CD8-positive, alpha-beta memory T cell (primary cell): ENCODE measurements at regions not wholly inside any gene's neighbourhood (a gene's known extent, or its start where the extent isn't known, plus 50 kb on each side); places are given as distances from the start of the nearest gene placed in this dataset.

Source experiments
- CTCF ChIA-PET: fragments of 350-600 bp; sonication (Branson Sonifier 250); formaldehyde crosslinking; loops from one replicate; lab custom pipeline; 2021; ENCODE audit warnings: antibody characterized with exemption; lab: Charles Lee
- POLR2A ChIA-PET: fragments of 350-600 bp; sonication (Branson Sonifier 250); formaldehyde crosslinking; loops from one replicate; lab custom pipeline; 2021; ENCODE audit warnings: antibody characterized with exemption; lab: Charles Lee
- DNase-seq, 5 donors: peaks; one replicate each; pipeline versions ENCODE4 v3.0.0 to v3.0.0-alpha.2; 2020 to 2022; ENCODE audit warnings: mixed read lengths in 1 of 5
- H3K27ac ChIP-seq: one replicate; pipeline ENCODE4 v1.7.0; 2013; ENCODE audit warnings: low read depth, mild to moderate bottlenecking, low read length, moderate library complexity
- H3K27me3 ChIP-seq: 2 replicates; pipeline ENCODE4 v1.7.0; 2013; ENCODE audit warnings: low read length, mild to moderate bottlenecking; ENCODE audit not compliant: insufficient read depth, poor library complexity, severe bottlenecking
- H3K36me3 ChIP-seq: 2 replicates; pipeline ENCODE4 v1.7.0; 2013; ENCODE audit warnings: mild to moderate bottlenecking, low read length, moderate library complexity; ENCODE audit not compliant: insufficient read depth
- H3K4me1 ChIP-seq: 2 replicates; pipeline ENCODE4 v1.7.0; 2013; ENCODE audit warnings: mild to moderate bottlenecking, low read length, moderate library complexity; ENCODE audit not compliant: insufficient read depth
- H3K4me3 ChIP-seq: 2 replicates; pipeline ENCODE4 v1.7.0; 2013; ENCODE audit warnings: mild to moderate bottlenecking, low read length
- H3K9me3 ChIP-seq: 2 replicates; pipeline ENCODE4 v1.7.0; 2013; ENCODE audit warnings: mild to moderate bottlenecking, low read length
- H3K27ac Mint-ChIP-seq, 8 donors: one replicate each; pipeline ENCODE4 v1.8.0; 2020 to 2021; ENCODE audit warnings: mixed read lengths in 8 of 8, mild to moderate bottlenecking in 6 of 8, inconsistent platforms in 3 of 8, moderate library complexity in 3 of 8
- H3K27me3 Mint-ChIP-seq, 2 donors: one replicate each; pipeline ENCODE4 v1.8.0; 2020 to 2021; ENCODE audit warnings: mixed read lengths in 2 of 2, mild to moderate bottlenecking in 1 of 2, moderate library complexity in 1 of 2
- H3K36me3 Mint-ChIP-seq, 3 donors: one replicate each; pipeline ENCODE4 v1.8.0; 2020 to 2021; ENCODE audit warnings: mixed read lengths in 3 of 3, inconsistent platforms in 1 of 3, mild to moderate bottlenecking in 1 of 3
- H3K4me1 Mint-ChIP-seq, 3 donors: one replicate each; pipeline ENCODE4 v1.8.0; 2020 to 2021; ENCODE audit warnings: mixed read lengths in 3 of 3, inconsistent platforms in 1 of 3, mild to moderate bottlenecking in 1 of 3
- H3K4me3 Mint-ChIP-seq, 7 donors: one replicate each; pipeline ENCODE4 v1.8.0; 2020 to 2021; ENCODE audit warnings: mixed read lengths in 7 of 7, mild to moderate bottlenecking in 6 of 7, moderate library complexity in 4 of 7, inconsistent platforms in 2 of 7
- H3K9me3 Mint-ChIP-seq, 5 donors: one replicate each; pipeline ENCODE4 v1.8.0; 2020 to 2022; ENCODE audit warnings: mixed read lengths in 5 of 5, mild to moderate bottlenecking in 3 of 5, moderate library complexity in 2 of 5, inconsistent platforms in 1 of 5

- Mint-ChIP-seq H3K4me3 (no peak overlapping the region), H3K9me3 (peaks cover 0 to 3% (median 0%) of the 10 kb centered on the region in 5 donors), H3K27me3 (peaks cover 13 to 47% of the 10 kb centered on the region in 2 donors), H3K36me3 (peaks cover 0 to 4% (median 0%) of the 10 kb centered on the region in 3 donors), H3K27ac (no peak overlapping the region), H3K4me1 (no peaks in the 10 kb centered on the region)
- Histone ChIP-seq H3K4me1 (no peaks in the 10 kb centered on the region), H3K27me3 (peaks cover 6% of the 10 kb centered on the region), H3K36me3 (no peaks in the 10 kb centered on the region), H3K9me3 (no peaks in the 10 kb centered on the region), H3K4me3 (no peak overlapping the region), H3K27ac (no peak overlapping the region)
- POLR2A ChIA-PET, result no interaction called here
- DNase-seq, result no peak
- CTCF ChIA-PET, result no interaction called here
Observed at GRCh38 chr6:1145768-1146218, 166.1 kb upstream of the FOXQ1 start.

GRCh38 chr6:1144842-1145767 lies 166.8 kb upstream of the FOXQ1 start:
- H3K4me3 ChIP-seq, result no peak overlapping the region
- H3K4me3 Mint-ChIP-seq, result no peak overlapping the region
- no peaks in the 10 kb centered on the region for H3K9me3 ChIP-seq
- no peak overlapping the region for H3K27ac ChIP-seq
- H3K36me3 ChIP-seq, result no peaks in the 10 kb centered on the region
- ChIA-PET CTCF (no interaction called here), POLR2A (no interaction called here)
- H3K27me3 ChIP-seq, result peaks cover 6% of the 10 kb centered on the region
- H3K27me3 Mint-ChIP-seq, result peaks cover 13 to 40% of the 10 kb centered on the region in 2 donors
- H3K4me1 Mint-ChIP-seq, result no peaks in the 10 kb centered on the region
- DNase-seq, result no peak
- no peak overlapping the region for H3K27ac Mint-ChIP-seq
- peaks cover 0 to 3% (median 0%) of the 10 kb centered on the region in 5 donors for H3K9me3 Mint-ChIP-seq
- no peaks in the 10 kb centered on the region for H3K4me1 ChIP-seq
- peaks cover 0 to 4% (median 0%) of the 10 kb centered on the region in 3 donors for H3K36me3 Mint-ChIP-seq

DNA sequence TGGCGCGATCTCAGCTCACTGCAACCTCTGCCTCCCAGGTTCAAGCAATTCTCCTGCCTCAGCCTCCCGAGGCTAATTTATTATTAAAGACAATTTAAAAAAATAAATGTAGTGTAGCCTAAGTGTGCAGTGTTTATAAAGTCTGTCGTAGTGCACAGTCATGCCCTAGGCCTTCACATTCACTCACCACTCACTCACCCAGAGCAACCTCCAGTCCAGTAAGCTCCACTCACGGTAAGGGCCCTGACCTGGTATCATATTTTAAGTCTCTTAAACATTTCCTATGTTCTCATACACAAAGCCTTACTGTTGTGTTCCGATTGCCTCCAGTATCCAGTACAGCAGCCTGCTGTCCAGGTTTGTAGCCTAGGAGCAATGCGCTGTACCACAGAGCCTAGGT lies 168.2 kb upstream of the FOXQ1 start:
- H3K27me3 Mint-ChIP-seq, result peaks cover 13 to 33% of the 10 kb centered on the region in 2 donors
- Histone ChIP-seq H3K27ac (no peak overlapping the region), H3K36me3 (no peaks in the 10 kb centered on the region), H3K4me1 (no peaks in the 10 kb centered on the region), H3K27me3 (no peaks in the 10 kb centered on the region), H3K4me3 (no peak overlapping the region), H3K9me3 (no peaks in the 10 kb centered on the region)
- peaks cover 0 to 7% (median 4%) of the 10 kb centered on the region in 5 donors for H3K9me3 Mint-ChIP-seq
- CTCF ChIA-PET, result no interaction called here
- H3K36me3 Mint-ChIP-seq, result peaks cover 0 to 4% (median 0%) of the 10 kb centered on the region in 3 donors
- H3K4me1 Mint-ChIP-seq, result no peaks in the 10 kb centered on the region
- H3K4me3 Mint-ChIP-seq, result no peak overlapping the region
- POLR2A ChIA-PET, result no interaction called here
- no peak for DNase-seq
- no peak overlapping the region for H3K27ac Mint-ChIP-seq

DNA sequence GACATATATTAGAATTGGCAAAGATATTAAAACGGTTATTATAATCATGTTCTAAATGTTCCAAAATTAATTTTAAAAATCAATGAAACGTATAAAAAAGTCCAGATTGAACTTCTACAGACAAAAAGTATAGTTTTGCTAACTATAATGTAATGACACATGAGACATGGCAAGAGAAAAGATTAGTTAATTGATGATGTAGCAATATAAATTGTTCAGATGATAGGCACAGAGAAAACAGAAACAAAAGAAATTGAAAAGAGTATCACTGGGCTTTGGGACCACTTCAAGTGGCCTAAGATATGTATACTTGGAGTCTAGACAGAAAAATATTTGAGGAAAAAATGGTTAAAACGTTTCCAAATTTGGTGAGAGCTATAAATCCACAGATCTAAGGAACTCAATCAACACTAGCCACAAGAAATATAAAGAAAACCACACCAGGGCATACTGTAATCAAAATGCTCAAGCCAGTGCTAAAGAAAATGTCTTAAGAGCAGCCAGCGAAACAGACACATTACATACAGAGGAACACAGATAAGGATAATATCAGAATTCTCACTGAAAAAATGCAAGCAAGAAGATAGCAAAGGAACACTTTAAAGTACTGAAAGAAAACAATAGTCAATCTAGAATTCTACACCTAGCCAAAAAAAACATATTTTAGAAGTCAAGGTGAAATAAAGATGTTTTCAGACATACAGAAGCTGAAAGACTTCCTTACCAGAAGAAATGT lies 172.6 kb upstream of the FOXQ1 start:
- Histone ChIP-seq H3K27me3 (no peaks in the 10 kb centered on the region), H3K27ac (no peak overlapping the region), H3K9me3 (no peaks in the 10 kb centered on the region), H3K36me3 (no peaks in the 10 kb centered on the region), H3K4me1 (no peaks in the 10 kb centered on the region), H3K4me3 (no peak overlapping the region)
- peak overlapping the region in 1 of 8 donors; percentile 23 for H3K27ac Mint-ChIP-seq
- H3K36me3 Mint-ChIP-seq, result no peaks in the 10 kb centered on the region
- H3K27me3 Mint-ChIP-seq, result peaks cover 0 to 29% of the 10 kb centered on the region in 2 donors
- peaks cover 0 to 6% (median 4%) of the 10 kb centered on the region in 5 donors for H3K9me3 Mint-ChIP-seq
- no peak overlapping the region for H3K4me3 Mint-ChIP-seq
- DNase-seq, result no peak
- POLR2A ChIA-PET, result no interaction called here
- H3K4me1 Mint-ChIP-seq, result no peaks in the 10 kb centered on the region
- CTCF ChIA-PET, result no interaction called here

DNA sequence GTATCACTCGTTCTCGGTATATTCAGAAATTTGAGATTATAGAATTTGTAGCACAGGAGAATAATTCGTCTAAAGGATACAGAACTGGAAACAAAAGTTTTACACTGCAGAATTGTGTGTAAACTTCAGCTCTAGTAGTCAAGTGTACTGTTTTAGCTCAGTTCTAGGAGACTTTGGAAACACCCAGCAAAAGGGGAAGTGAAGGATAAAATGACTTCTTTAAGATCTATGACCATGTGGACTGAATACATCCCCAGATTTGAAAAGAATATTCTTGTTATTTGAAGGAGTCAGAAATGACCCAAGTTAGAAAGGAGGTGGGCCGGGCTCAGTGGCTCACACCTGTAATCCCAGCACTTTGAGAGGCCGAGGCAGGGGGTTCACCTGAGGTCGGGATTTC lies 174.0 kb upstream of the FOXQ1 start:
- ChIA-PET CTCF (no interaction called here), POLR2A (no interaction called here)
- DNase-seq, result no peak
- H3K9me3 ChIP-seq, result no peaks in the 10 kb centered on the region
- H3K36me3 ChIP-seq, result no peaks in the 10 kb centered on the region
- no peaks in the 10 kb centered on the region for H3K4me1 Mint-ChIP-seq
- peaks cover 0 to 6% (median 4%) of the 10 kb centered on the region in 5 donors for H3K9me3 Mint-ChIP-seq
- no peak overlapping the region for H3K27ac Mint-ChIP-seq
- H3K4me3 Mint-ChIP-seq, result no peak overlapping the region
- H3K4me1 ChIP-seq, result no peaks in the 10 kb centered on the region
- peaks cover 0 to 34% of the 10 kb centered on the region in 2 donors for H3K27me3 Mint-ChIP-seq
- no peaks in the 10 kb centered on the region for H3K27me3 ChIP-seq
- H3K27ac ChIP-seq, result no peak overlapping the region
- no peaks in the 10 kb centered on the region for H3K36me3 Mint-ChIP-seq
- H3K4me3 ChIP-seq, result no peak overlapping the region

- H3K9me3 Mint-ChIP-seq, result peaks cover 0 to 6% (median 4%) of the 10 kb centered on the region in 5 donors
- H3K27me3 Mint-ChIP-seq, result peaks cover 0 to 36% of the 10 kb centered on the region in 2 donors
- POLR2A ChIA-PET, result no interaction called here
- Histone ChIP-seq H3K4me3 (no peak overlapping the region), H3K9me3 (no peaks in the 10 kb centered on the region), H3K27me3 (no peaks in the 10 kb centered on the region), H3K4me1 (no peaks in the 10 kb centered on the region), H3K36me3 (no peaks in the 10 kb centered on the region), H3K27ac (no peak overlapping the region)
- no peak overlapping the region for H3K27ac Mint-ChIP-seq
- H3K4me3 Mint-ChIP-seq, result no peak overlapping the region
- CTCF ChIA-PET, result no interaction called here
- no peak for DNase-seq
- no peaks in the 10 kb centered on the region for H3K36me3 Mint-ChIP-seq
- H3K4me1 Mint-ChIP-seq, result no peaks in the 10 kb centered on the region
Observed at GRCh38 chr6:1136827-1137226, 175.1 kb upstream of the FOXQ1 start.

DNA sequence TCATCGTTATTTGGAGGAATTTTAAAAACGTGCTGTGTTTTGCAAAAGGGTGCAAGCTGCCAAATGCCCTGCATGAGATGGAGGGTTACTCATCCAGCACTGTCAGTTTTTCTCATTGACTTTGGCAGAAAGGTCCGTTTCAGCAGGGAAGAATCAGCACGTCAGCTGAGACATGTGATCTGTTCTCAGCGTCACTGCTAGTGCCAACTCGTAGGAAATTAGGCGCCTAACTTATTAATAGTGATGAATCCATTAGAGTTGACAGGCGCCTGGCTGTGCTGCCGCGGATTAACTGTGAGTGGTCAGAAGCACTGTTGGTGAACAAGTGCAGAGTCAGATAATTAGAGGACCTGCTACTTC lies 175.5 kb upstream of the FOXQ1 start:
- no peak for DNase-seq
- H3K27ac Mint-ChIP-seq, result no peak overlapping the region
- Histone ChIP-seq H3K27ac (no peak overlapping the region), H3K36me3 (no peaks in the 10 kb centered on the region), H3K27me3 (no peaks in the 10 kb centered on the region), H3K4me1 (no peaks in the 10 kb centered on the region), H3K4me3 (no peak overlapping the region), H3K9me3 (no peaks in the 10 kb centered on the region)
- H3K4me3 Mint-ChIP-seq, result no peak overlapping the region
- H3K27me3 Mint-ChIP-seq, result peaks cover under 1 to 36% of the 10 kb centered on the region in 2 donors
- peaks cover 0 to 6% (median 4%) of the 10 kb centered on the region in 5 donors for H3K9me3 Mint-ChIP-seq
- no peaks in the 10 kb centered on the region for H3K4me1 Mint-ChIP-seq
- no peaks in the 10 kb centered on the region for H3K36me3 Mint-ChIP-seq
- POLR2A ChIA-PET, result no interaction called here
- CTCF ChIA-PET, result no interaction called here
